GM12864 (cell line): ENCODE measurements at regions not wholly inside any gene's neighbourhood (a gene's known extent, or its start where the extent isn't known, plus 50 kb on each side); places are given as distances from the start of the nearest gene placed in this dataset.

Experiments
- DNase-seq: peaks from one replicate; pipeline ENCODE4 v3.0.0-alpha.2; 2011; ENCODE audit warnings: low read depth
- H3K4me3 ChIP-seq: 2 replicates; pipeline ENCODE4 v1.5.1; 2011; ENCODE audit warnings: mild to moderate bottlenecking, low read depth, low read length, control low read depth
- TF ChIP-seq, protein P1 (sequence below): IDR thresholded peaks from 2 replicates; pipeline ENCODE4 v1.5.1; 2011; ENCODE audit warnings: low read depth, mild to moderate bottlenecking, moderate library complexity, low read length, control low read depth, inconsistent platforms; ENCODE audit errors: missing control alignments

DNA sequence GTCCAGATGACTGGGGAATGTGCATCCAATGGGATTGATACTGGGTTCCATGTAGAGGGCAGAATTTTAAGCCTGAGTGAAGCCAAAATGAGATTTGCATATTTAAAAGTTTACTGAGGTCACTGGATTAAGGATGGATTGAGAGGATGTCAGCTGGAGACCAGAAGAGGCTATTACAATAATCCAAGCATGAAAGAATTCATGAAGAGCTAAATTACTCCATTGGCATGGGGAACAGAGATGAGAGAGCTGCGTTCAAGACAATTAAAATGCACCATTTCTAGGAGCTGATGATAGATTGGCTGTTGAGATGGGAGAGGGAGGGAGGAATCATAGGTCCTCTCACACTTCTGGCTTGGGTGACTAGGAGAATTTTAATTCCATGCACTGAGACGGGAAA lies 158.5 kb downstream of the JCAD start:
- TF ChIP-seq, protein P1, sequence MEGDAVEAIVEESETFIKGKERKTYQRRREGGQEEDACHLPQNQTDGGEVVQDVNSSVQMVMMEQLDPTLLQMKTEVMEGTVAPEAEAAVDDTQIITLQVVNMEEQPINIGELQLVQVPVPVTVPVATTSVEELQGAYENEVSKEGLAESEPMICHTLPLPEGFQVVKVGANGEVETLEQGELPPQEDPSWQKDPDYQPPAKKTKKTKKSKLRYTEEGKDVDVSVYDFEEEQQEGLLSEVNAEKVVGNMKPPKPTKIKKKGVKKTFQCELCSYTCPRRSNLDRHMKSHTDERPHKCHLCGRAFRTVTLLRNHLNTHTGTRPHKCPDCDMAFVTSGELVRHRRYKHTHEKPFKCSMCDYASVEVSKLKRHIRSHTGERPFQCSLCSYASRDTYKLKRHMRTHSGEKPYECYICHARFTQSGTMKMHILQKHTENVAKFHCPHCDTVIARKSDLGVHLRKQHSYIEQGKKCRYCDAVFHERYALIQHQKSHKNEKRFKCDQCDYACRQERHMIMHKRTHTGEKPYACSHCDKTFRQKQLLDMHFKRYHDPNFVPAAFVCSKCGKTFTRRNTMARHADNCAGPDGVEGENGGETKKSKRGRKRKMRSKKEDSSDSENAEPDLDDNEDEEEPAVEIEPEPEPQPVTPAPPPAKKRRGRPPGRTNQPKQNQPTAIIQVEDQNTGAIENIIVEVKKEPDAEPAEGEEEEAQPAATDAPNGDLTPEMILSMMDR = no peak
- no peak for DNase-seq
- H3K4me3 ChIP-seq = no peak overlapping the region

GRCh38 chr10:29897999-29898716 lies 161.2 kb downstream of the JCAD start:
- no peak for DNase-seq
- H3K4me3 ChIP-seq = no peak overlapping the region
- TF ChIP-seq, protein P1 = no peak

DNA sequence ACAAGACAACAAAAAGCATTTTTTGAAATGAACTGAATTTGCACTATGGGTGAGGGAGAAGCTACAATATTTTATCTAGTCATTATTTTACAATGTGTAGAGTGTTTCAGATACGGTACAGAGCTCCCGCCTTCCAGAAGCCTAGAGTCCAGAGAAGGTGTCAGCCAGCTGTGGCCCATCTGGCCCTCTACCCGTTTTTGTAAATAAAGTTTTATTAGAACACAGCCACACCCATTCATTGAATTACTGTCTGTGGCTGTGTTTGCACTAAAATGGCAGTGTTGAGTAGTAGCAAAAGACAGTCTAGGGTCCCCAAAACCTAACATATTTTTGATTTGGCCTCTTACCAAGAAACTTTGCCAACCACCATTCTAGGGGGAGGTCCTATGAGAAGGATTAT lies 162.0 kb downstream of the JCAD start:
- TF ChIP-seq, protein P1 = no peak

GRCh38 chr10:29896053-29896452 lies 163.3 kb downstream of the JCAD start:
- H3K4me3 ChIP-seq = no peak overlapping the region
- DNase-seq = no peak
- TF ChIP-seq, protein P1 = no peak

More for the DNA sequence above, 162.0 kb downstream of the JCAD start:
- no peak for DNase-seq
- no peak overlapping the region for H3K4me3 ChIP-seq

GRCh38 chr10:29895456-29895855 lies 163.9 kb downstream of the JCAD start:
- DNase-seq = no peak
- no peak overlapping the region for H3K4me3 ChIP-seq
- TF ChIP-seq, protein P1 = no peak

DNA sequence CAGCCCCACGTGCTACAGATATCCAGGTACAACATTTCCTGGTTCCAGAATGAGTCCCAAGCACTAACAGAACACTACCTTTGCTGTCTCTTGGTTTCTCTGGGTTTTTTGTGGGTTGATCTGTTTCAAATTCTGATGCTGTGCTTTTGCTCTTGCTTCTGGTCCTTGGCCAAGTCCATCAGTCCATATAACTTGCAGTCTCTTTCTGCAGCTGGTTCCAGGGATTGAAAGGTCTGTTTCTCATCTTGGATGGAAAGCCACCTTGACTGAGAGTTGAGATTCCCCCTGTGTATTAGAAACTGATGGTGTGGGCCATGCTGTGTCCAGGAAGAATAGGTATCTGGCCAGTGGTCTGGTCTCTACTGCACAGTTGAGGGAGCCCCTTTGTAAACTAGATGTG lies 171.1 kb downstream of the JCAD start:
- DNase-seq = no peak
- H3K4me3 ChIP-seq = no peak overlapping the region
- TF ChIP-seq, protein P1 = no peak

DNA sequence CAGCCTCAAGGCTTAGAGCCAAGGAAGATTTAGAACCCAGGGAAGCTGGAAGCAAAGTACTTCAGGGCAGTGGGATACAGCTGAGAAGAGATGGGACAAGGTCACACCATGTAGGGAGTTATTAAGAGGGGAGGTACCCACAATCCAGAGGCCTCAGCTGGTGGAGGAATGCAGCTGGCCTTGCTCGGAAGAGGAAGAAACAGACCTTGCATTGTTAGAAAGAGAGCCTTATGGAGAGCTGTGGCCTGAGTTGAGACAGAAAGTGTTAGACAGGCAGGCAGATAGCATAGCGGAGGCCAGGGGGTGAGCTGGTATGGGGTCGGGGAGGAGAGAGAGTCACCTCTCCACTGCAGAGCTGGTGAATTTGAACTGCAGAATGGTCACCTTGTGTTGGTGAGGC lies 173.1 kb downstream of the JCAD start:
- DNase-seq = no peak
- TF ChIP-seq, protein P1 = no peak
- H3K4me3 ChIP-seq = no peak overlapping the region
